A549 (cell line): ENCODE measurements at regions not wholly inside any gene's neighbourhood (a gene's known extent, or its start where the extent isn't known, plus 50 kb on each side); places are given as distances from the start of the nearest gene placed in this dataset.

ENCODE experiments used
- ATAC-seq, 2 experiments: fragments of 200-7000 bp in 1 of 2; fragments of >200 bp in 1 of 2; cut with Nextera tagmentation in 1 of 2; cut with Tn5 transposase in 1 of 2; 3 replicates each; pipeline versions ENCODE4 v1.8.0 to v1.9.1; 2018 to 2020; ENCODE audit warnings: mild to moderate bottlenecking in 1 of 2, moderate library complexity in 1 of 2
- CTCF ChIA-PET: fragments of 300-600 bp; sonication (Branson Sonifier 250); formaldehyde crosslinking; extraction: SDS; loops from one replicate; lab custom pipeline; 2021; ENCODE audit warnings: antibody characterized with exemption, inconsistent platforms; lab: Yijun Ruan, JAX
- POLR2A ChIA-PET: fragments of 350-600 bp; formaldehyde crosslinking; extraction: SDS; loops from one replicate; lab custom pipeline; 2021; ENCODE audit warnings: antibody characterized with exemption, inconsistent platforms; lab: Yijun Ruan, JAX
- DNase-seq, 2 experiments: peaks; one replicate each; pipeline versions ENCODE4 v3.0.0 to v3.0.0-alpha.2; 2011 to 2016; ENCODE audit warnings: low read depth in 1 of 2, low spot score in 1 of 2
- FAIRE-seq: peaks from 2 replicates; lab custom pipeline; 2011; peaks lifted over from hg19 to GRCh38; lab: Jason Lieb, UNC
- H3K27ac ChIP-seq, 2 experiments: fragments of >200 bp; sonication (Bioruptor Twin); formaldehyde crosslinking; 3 replicates each; pipeline ENCODE4 v1.5.1; 2016 to 2017
- H3K4me1 ChIP-seq: fragments of >200 bp; sonication (Bioruptor Twin); formaldehyde crosslinking; 3 replicates; pipeline ENCODE4 v1.6.1; 2016
- H3K4me2 ChIP-seq: fragments of >200 bp; sonication (Bioruptor Twin); formaldehyde crosslinking; 3 replicates; pipeline ENCODE4 v1.6.1; 2016
- H3K4me3 ChIP-seq: fragments of >200 bp; sonication (Bioruptor Twin); formaldehyde crosslinking; 3 replicates; pipeline ENCODE4 v1.5.1; 2016
- H3K9me3 ChIP-seq: fragments of >200 bp; sonication (Bioruptor Twin); formaldehyde crosslinking; 3 replicates; pipeline ENCODE4 v1.6.1; 2016
- CEBPB ChIP-seq, 2 experiments: fragments of >200 bp in 1 of 2; sonication (Bioruptor Twin) in 1 of 2; formaldehyde crosslinking in 1 of 2; IDR thresholded peaks; 2 replicates each; pipeline ENCODE4 v1.6.1; 2012 to 2016
- E2F6 ChIP-seq: IDR thresholded peaks from 2 replicates; pipeline ENCODE4 v1.6.1; 2012; ENCODE audit warnings: low read depth, borderline replicate concordance
- EHMT2 ChIP-seq: fragments of 200-600 bp; sonication (generic); IDR thresholded peaks from 2 replicates; pipeline ENCODE4 v1.6.1; 2016; ENCODE audit warnings: antibody characterized with exemption, low read depth, mild to moderate bottlenecking, moderate library complexity
- FOSB ChIP-seq: fragments of 250-450 bp; sonication (Bioruptor Pico); IDR thresholded peaks from 2 replicates; pipeline ENCODE4 v1.5.0; 2020; ENCODE audit warnings: mild to moderate bottlenecking, moderate library complexity
- FOSL2 ChIP-seq, 2 experiments: fragments of 450-650 bp in 1 of 2; fragments of >200 bp in 1 of 2; sonication (Bioruptor Twin) in 1 of 2; formaldehyde crosslinking; IDR thresholded peaks; 2 replicates each; pipeline versions ENCODE4 v1.5.0 to v1.6.1; 2016 to 2020; ENCODE audit warnings: mild to moderate bottlenecking in 1 of 2, moderate library complexity in 1 of 2
- HOXB5 ChIP-seq: fragments of 250-450 bp; sonication (Bioruptor Pico); IDR thresholded peaks from 2 replicates; pipeline ENCODE4 v1.5.0; 2020; ENCODE audit warnings: mild to moderate bottlenecking, moderate library complexity
- KDM1A ChIP-seq: fragments of 200-600 bp; sonication (generic); IDR thresholded peaks from 2 replicates; pipeline ENCODE4 v1.6.1; 2016; ENCODE audit warnings: low read depth, mild to moderate bottlenecking
- MAX ChIP-seq: IDR thresholded peaks from 2 replicates; pipeline ENCODE4 v1.6.1; 2012
- NPAS2 ChIP-seq: fragments of 250-450 bp; sonication (Bioruptor Pico); IDR thresholded peaks from 2 replicates; pipeline ENCODE4 v1.8.0; 2022; ENCODE audit warnings: mild to moderate bottlenecking, moderate library complexity, borderline replicate concordance
- RCOR1 ChIP-seq: fragments of 150-350 bp; IDR thresholded peaks from 2 replicates; pipeline ENCODE4 v1.6.1; 2014; ENCODE audit warnings: antibody characterized with exemption, low read length, low read depth
- REST ChIP-seq: fragments of 200-600 bp; sonication (generic); IDR thresholded peaks from 2 replicates; pipeline ENCODE4 v1.6.1; 2016; ENCODE audit warnings: antibody characterized with exemption, mild to moderate bottlenecking, moderate library complexity
- RFX5 ChIP-seq: fragments of 450-650 bp; IDR thresholded peaks from 2 replicates; pipeline ENCODE4 v1.7.1; 2014; ENCODE audit warnings: antibody characterized with exemption, mild to moderate bottlenecking, moderate library complexity
- ZC3H11A ChIP-seq: fragments of 450-650 bp; IDR thresholded peaks from 2 replicates; pipeline ENCODE4 v1.6.1; 2014; ENCODE audit warnings: antibody characterized with exemption, mild to moderate bottlenecking
- ZNF302 ChIP-seq: fragments of 250-450 bp; sonication (Bioruptor Pico); IDR thresholded peaks from 2 replicates; pipeline ENCODE4 v1.9.0; 2021; ENCODE audit warnings: inconsistent platforms, mild to moderate bottlenecking, moderate library complexity
- WGBS: methylation state at CpG from one replicate; pipeline ENCODE4 v1.1.6; 2017; ENCODE audit errors: missing lambda C conversion rate; 5-methylcytosine and 5-hydroxymethylcytosine counted together

- FAIRE-seq (no peak), DNase-seq (peak in 1 of 2 experiments; percentile 19), ATAC-seq (no peak)
Observed at GRCh38 chr16:73126525-73126853, 78.6 kb upstream of the ZFHX3 start.

GRCh38 chr16:73125850-73126524, 78.1 kb upstream of the ZFHX3 start:
- 74% methylated on average over 7 of the region's 7 CpGs for WGBS
- H3K4me1 ChIP-seq, result peaks cover 11% of the 10 kb centered on the region; the same call in 2 of the 3 replicates
- ATAC-seq (peak; percentile 51 to 59; a peak in 3 of 6 replicates), DNase-seq (no peak), FAIRE-seq (no peak)
- H3K4me3 ChIP-seq, result no peak overlapping the region
- POLR2A ChIA-PET, result no interaction called here
- no peaks in the 10 kb centered on the region for H3K9me3 ChIP-seq
- peak overlapping the region; percentile 24; the same call in 1 of the 3 replicates for H3K4me2 ChIP-seq
- CTCF ChIA-PET, result interaction anchor here (1.7 kb wide), 1 partner anchor 10 kb away, joined by 4 read pairs; no protein-coding TSS in a partner anchor
- no peak for TF ChIP-seq CEBPB (IDR thresholded peaks at IDR 0.05)
- TF ChIP-seq FOSL2 (IDR thresholded peaks at IDR 0.05), result no peak
- TF ChIP-seq FOSL2 (CRISPR knock-in tag; IDR thresholded peaks at IDR 0.05), result peak; percentile 31; the same call in 1 of the 2 replicates
- TF ChIP-seq ZNF302 (CRISPR knock-in tag), result no peak
- TF ChIP-seq, all 56 proteins: peak for 1
- 0 out of 6 replicates have a peak overlapping the region, but pooled peaks of 1 of the 2 experiments have one; percentile 24 for H3K27ac ChIP-seq

More at GRCh38 chr16:73126525-73126853, 78.6 kb upstream of the ZFHX3 start:
- 71% methylated on average over 6 of the region's 6 CpGs for WGBS
- Histone ChIP-seq H3K27ac (no peak overlapping the region), H3K4me3 (no peak overlapping the region), H3K4me2 (peak overlapping the region; percentile 24; the same call in 1 of the 3 replicates)
- CTCF ChIA-PET, result interaction anchor here (0.7 to 1.7 kb wide), 2 partner anchors 10 to 50 kb away, joined by 4 read pairs; no protein-coding TSS in a partner anchor
- TF ChIP-seq CEBPB (IDR thresholded peaks at IDR 0.05), result peak; percentile 85 to 87
- TF ChIP-seq KDM1A, result no peak
- TF ChIP-seq, all 56 proteins: peak for 1
- Histone ChIP-seq H3K9me3 (no peaks in the 10 kb centered on the region), H3K4me1 (peaks cover 14% of the 10 kb centered on the region; the same call in 2 of the 3 replicates)
- POLR2A ChIA-PET, result no interaction called here

GRCh38 chr16:73124665-73125375, 76.9 kb upstream of the ZFHX3 start:
- TF ChIP-seq RFX5 (no peak), ZC3H11A (no peak), KDM1A (no peak), RCOR1 (no peak), NPAS2 (no peak), HOXB5 (CRISPR knock-in tag) (no peak), EHMT2 (no peak), REST (no peak), FOSL2 (IDR thresholded peaks at IDR 0.05) (no peak), FOSL2 (CRISPR knock-in tag; IDR thresholded peaks at IDR 0.05) (no peak), FOSB (CRISPR knock-in tag) (no peak), MAX (no peak), E2F6 (no peak)
- ATAC-seq, result no peak
- H3K9me3 ChIP-seq, result no peaks in the 10 kb centered on the region
- no peak overlapping the region for H3K27ac ChIP-seq
- DNase-seq, result no peak
- no peak for FAIRE-seq
- CTCF ChIA-PET, result no interaction called here
- POLR2A ChIA-PET, result no interaction called here
- no peak overlapping the region for H3K4me3 ChIP-seq
- H3K4me2 ChIP-seq, result no peak overlapping the region
- WGBS, result 83% methylated on average over 4 of the region's 4 CpGs
- peaks cover 11% of the 10 kb centered on the region; the same call in 2 of the 3 replicates for H3K4me1 ChIP-seq
